Liver (tissue), 8 donors: ENCODE measurements at regions not wholly inside any gene's neighbourhood (a gene's known extent, or its start where the extent isn't known, plus 50 kb on each side); places are given as distances from the start of the nearest gene placed in this dataset.
A peak's percentile ranks its signal among the peaks of the same experiment; 100 is the strongest.

Source experiments
- DNase-seq: peaks from one replicate; pipeline ENCODE4 v3.0.0-alpha.2; 2017; ENCODE audit warnings: low spot score
- H3K27ac ChIP-seq, 2 donors: one replicate each; pipeline ENCODE4 v1.7.0; 2013; ENCODE audit warnings: inconsistent platforms in 2 of 2, low read length in 2 of 2, control low read depth in 1 of 2, low read depth in 1 of 2, mild to moderate bottlenecking in 1 of 2
- H3K27me3 ChIP-seq, 4 donors: one replicate each; pipeline versions ENCODE4 v1.6.1 to v1.7.0; 2013; ENCODE audit warnings: low read length in 3 of 4, inconsistent platforms in 1 of 4, mild to moderate bottlenecking in 1 of 4, moderate library complexity in 1 of 4; ENCODE audit not compliant: control insufficient read depth in 4 of 4, insufficient read depth in 4 of 4
- H3K36me3 ChIP-seq, 4 donors: one replicate each; pipeline versions ENCODE4 v1.6.1 to v1.7.0; 2013; ENCODE audit warnings: low read length in 3 of 4, mild to moderate bottlenecking in 3 of 4, low read depth in 1 of 4, moderate library complexity in 1 of 4; ENCODE audit not compliant: control insufficient read depth in 4 of 4, insufficient read depth in 3 of 4
- H3K4me1 ChIP-seq, 4 donors: one replicate each; pipeline versions ENCODE4 v1.6.1 to v1.7.0; 2013; ENCODE audit warnings: low read length in 3 of 4, mild to moderate bottlenecking in 3 of 4, moderate library complexity in 1 of 4; ENCODE audit not compliant: control insufficient read depth in 4 of 4, insufficient read depth in 4 of 4
- H3K4me3 ChIP-seq, 3 donors: one replicate each; pipeline versions ENCODE4 v1.6.1 to v1.7.0; 2013; ENCODE audit warnings: low read length in 3 of 3, control low read depth in 1 of 3, low read depth in 1 of 3, mild to moderate bottlenecking in 1 of 3
- H3K9ac ChIP-seq, 2 donors: one replicate each; pipeline ENCODE4 v1.7.0; 2013; ENCODE audit warnings: low read length in 2 of 2, mild to moderate bottlenecking in 2 of 2, moderate library complexity in 2 of 2, control low read depth in 1 of 2, low read depth in 1 of 2
- H3K9me3 ChIP-seq, 4 donors: one replicate each; pipeline versions ENCODE4 v1.6.1 to v1.7.0; 2013; ENCODE audit warnings: low read length in 3 of 4; ENCODE audit not compliant: control insufficient read depth in 4 of 4
- ATF3 ChIP-seq: IDR thresholded peaks from 2 replicates; pipeline ENCODE4 v1.6.1; 2016; ENCODE audit warnings: antibody characterized with exemption
- CTCF ChIP-seq: fragments of 150-350 bp; IDR thresholded peaks from 2 replicates; pipeline ENCODE4 v1.5.1; 2017; ENCODE audit warnings: improper control_type of control experiment, low read depth, low read length; ENCODE audit not compliant: missing input control
- FOXA1 ChIP-seq: IDR thresholded peaks from 2 replicates; pipeline ENCODE4 v1.6.1; 2016; ENCODE audit warnings: antibody characterized with exemption
- GABPA ChIP-seq, 2 donors: IDR thresholded peaks in 1 of 2; conservative IDR thresholded peaks in 1 of 2; 2 replicates each; pipeline ENCODE4 v1.6.1; 2016; ENCODE audit warnings: antibody characterized with exemption in 2 of 2, mild to moderate bottlenecking in 1 of 2, moderate library complexity in 1 of 2
- HNF4A ChIP-seq, 2 donors: conservative IDR thresholded peaks; 2 replicates each; pipeline ENCODE4 v1.6.1; 2016; ENCODE audit warnings: antibody characterized with exemption in 2 of 2, mild to moderate bottlenecking in 2 of 2
- HNF4G ChIP-seq: IDR thresholded peaks from 2 replicates; pipeline ENCODE4 v1.6.1; 2016; ENCODE audit warnings: antibody characterized with exemption
- JUND ChIP-seq, 2 donors: IDR thresholded peaks; 2 replicates each; pipeline ENCODE4 v1.6.1; 2016; ENCODE audit warnings: antibody characterized with exemption in 2 of 2
- MAX ChIP-seq: IDR thresholded peaks from 2 replicates; pipeline ENCODE4 v1.6.1; 2016; ENCODE audit warnings: antibody characterized with exemption
- REST ChIP-seq: IDR thresholded peaks from 2 replicates; pipeline ENCODE4 v1.6.1; 2016; ENCODE audit warnings: antibody characterized with exemption, mild to moderate bottlenecking
- SP1 ChIP-seq: IDR thresholded peaks from 2 replicates; pipeline ENCODE4 v1.6.1; 2018; ENCODE audit warnings: antibody characterized with exemption, mild to moderate bottlenecking
- TAF1 ChIP-seq: conservative IDR thresholded peaks from 2 replicates; pipeline ENCODE4 v1.6.1; 2016; ENCODE audit warnings: antibody characterized with exemption, mild to moderate bottlenecking
- YY1 ChIP-seq: IDR thresholded peaks from 2 replicates; pipeline ENCODE4 v1.6.1; 2016; ENCODE audit warnings: antibody characterized with exemption, mild to moderate bottlenecking
- WGBS: extraction: QIAGEN DNeasy Blood & Tissue Kit; methylation state at CpG from one replicate; pipeline ENCODE4 v1.1.7; 2013; 5-methylcytosine and 5-hydroxymethylcytosine counted together
- donor health status: healthy.
- donor health status: healthy.
- donor health status: healthy.
- donor health status: healthy.
- donor health status: healthy.

GRCh38 chr14:66361013-66361412 lies 125.2 kb upstream of the CCDC196 start:
- H3K4me3 ChIP-seq: no peak overlapping the region
- no peak for DNase-seq
- no peak overlapping the region for H3K27ac ChIP-seq
- no peaks in the 10 kb centered on the region for H3K9me3 ChIP-seq
- TF ChIP-seq GABPA (IDR thresholded peaks at IDR 0.05 in 1 of 2, conservative IDR thresholded peaks at IDR 0.05 in 1 of 2) (no peak), ATF3 (no peak), HNF4A (conservative IDR thresholded peaks at IDR 0.05) (no peak), YY1 (peak; percentile 28)
- H3K27me3 ChIP-seq: no peaks in the 10 kb centered on the region
- H3K4me1 ChIP-seq: peaks cover 0 to 12% (median 6%) of the 10 kb centered on the region in 4 donors
- no peaks in the 10 kb centered on the region for H3K36me3 ChIP-seq
- 20% methylated on average over 2 of the region's 2 CpGs for WGBS
- no peak overlapping the region for H3K9ac ChIP-seq

- Histone ChIP-seq H3K27me3 (no peaks in the 10 kb centered on the region), H3K9me3 (no peaks in the 10 kb centered on the region), H3K4me1 (peaks cover 0 to 12% (median 6%) of the 10 kb centered on the region in 4 donors), H3K27ac (no peak overlapping the region), H3K4me3 (no peak overlapping the region), H3K36me3 (no peaks in the 10 kb centered on the region), H3K9ac (no peak overlapping the region)
- no peak for TF ChIP-seq SP1
- no peak for TF ChIP-seq YY1
- no peak for TF ChIP-seq HNF4A (conservative IDR thresholded peaks at IDR 0.05)
- no peak for TF ChIP-seq JUND (IDR thresholded peaks at IDR 0.05)
- TF ChIP-seq HNF4G: no peak
- TF ChIP-seq REST: no peak
- no peak for TF ChIP-seq TAF1
- no peak for TF ChIP-seq GABPA (IDR thresholded peaks at IDR 0.05 in 1 of 2, conservative IDR thresholded peaks at IDR 0.05 in 1 of 2)
- no peak for TF ChIP-seq MAX
- no peak for TF ChIP-seq FOXA1
- no peak for TF ChIP-seq ATF3
- TF ChIP-seq CTCF: no peak
- WGBS: 97% methylated on average over 4 of the region's 4 CpGs
- DNase-seq: no peak
Measured at GRCh38 chr14:66365388-66365787, 120.8 kb upstream of the CCDC196 start.
